ENCODE measurements at regions not wholly inside any gene's neighbourhood (a gene's known extent, or its start where the extent isn't known, plus 50 kb on each side); places are given as distances from the start of the nearest gene placed in this dataset.
"Not testable (repeated sequence)": the region's sequence is repeated elsewhere in the genome, so short reads cannot be mapped to it uniquely, and the experiment has no call there.

DNA sequence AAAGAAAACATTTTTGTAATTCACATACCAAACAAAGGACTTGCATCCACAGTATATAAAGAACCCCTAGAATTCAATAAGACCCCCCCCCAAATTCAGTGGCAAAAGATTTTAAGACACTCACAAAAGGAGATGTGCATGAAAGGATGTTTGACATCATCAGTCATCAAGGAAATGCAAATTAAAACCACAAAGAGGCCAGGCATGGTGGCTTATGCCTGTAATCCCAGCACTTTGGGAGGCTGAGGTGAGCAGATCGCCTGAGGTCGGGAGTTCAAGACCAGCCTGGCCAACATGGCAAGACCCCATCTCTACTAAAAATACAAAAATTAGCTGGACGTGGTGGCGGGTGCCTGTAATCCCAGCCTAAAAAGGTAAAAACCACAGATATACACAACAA, 61.3 kb downstream of the AIPL1 start:
- DNase-seq (ENCODE audit: low spot score), result not testable (repeated sequence)

DNA sequence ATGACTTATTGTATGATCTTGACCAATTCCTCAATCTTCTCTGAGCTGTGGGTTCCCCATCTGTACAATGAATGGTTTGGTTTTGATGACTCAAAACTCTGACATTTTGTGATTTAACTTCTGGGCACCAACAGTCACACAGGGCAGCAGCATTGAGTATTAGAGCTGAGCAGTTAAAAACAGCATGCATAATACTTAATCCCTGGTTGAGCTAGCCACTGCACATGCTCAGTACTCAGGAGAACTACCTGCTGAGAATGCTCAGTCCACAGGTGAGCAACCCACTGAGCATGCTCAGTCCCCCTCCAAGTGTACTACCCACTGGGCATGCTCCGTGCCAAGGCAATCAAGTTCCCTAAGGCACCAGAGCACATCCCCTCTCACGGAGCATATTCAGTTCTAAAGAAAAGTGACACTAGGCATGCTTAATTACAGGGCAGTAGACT, 68.7 kb downstream of the AIPL1 start:
- DNase-seq (ENCODE audit: low spot score), result no peak

DNA sequence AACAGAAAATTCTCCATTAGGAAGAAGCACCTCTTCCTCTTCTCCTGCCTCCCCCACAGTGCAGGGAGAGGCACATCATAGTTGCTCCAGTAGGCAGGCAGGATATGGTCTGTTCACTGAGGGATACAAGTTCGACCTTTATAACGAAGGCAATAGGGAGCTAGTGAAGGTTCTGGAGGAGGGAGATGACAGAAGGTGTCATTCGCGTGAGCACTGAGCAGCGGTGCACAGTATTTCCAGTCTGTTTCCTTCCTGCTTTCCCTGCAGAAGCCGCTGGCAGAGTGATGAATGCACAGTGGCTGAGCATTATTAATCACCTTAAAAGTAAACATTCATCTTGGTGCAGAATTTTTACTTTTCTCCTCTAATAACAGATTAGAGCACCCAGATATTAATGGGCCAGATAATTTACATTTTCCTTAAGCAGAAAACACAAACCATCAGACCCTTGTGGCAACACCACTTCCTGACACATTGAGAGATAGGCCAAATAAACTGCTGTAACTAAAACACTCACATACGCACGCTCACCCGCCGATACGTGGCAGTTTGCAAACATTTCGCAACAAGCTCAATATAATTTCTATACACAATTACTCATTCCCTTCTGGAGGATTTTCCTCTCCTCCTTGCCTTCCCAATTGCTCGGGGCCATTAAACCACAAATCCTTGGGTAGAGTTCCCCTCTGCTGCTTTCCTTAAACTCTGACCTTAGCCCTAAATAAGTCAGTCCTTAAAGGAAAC, 69.5 kb downstream of the AIPL1 start:
- DNase-seq (ENCODE audit: low spot score), result peak; percentile 26

- no peak for DNase-seq (ENCODE audit: low spot score)
Measured at GRCh38 chr17:6361733-6362132, 73.2 kb downstream of the AIPL1 start.

GRCh38 chr17:6358131-6358530, 76.8 kb downstream of the AIPL1 start:
- DNase-seq (ENCODE audit: low spot score), result no peak

- DNase-seq (ENCODE audit: low spot score), result no peak
Measured at GRCh38 chr17:6356562-6356961, 78.4 kb downstream of the AIPL1 start.

DNA sequence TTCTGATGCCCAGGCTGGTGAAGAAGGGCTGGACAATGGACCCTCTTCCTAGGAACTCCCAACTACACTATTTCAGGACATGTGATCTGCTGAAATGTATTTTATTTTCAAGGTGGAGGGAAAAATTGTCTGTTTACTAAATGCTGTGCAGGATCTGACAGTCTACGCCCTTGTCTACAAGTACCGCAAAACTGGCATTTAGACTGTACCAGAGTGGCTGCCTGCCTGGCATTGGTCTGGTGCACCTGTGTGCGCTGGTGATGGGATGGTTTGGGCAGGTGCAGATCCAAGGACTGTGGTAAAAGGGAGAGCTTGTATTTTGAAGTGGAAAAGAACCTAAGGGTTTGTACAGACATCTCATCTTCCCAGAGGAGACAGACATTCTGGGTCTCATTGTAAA, 79.7 kb downstream of the AIPL1 start:
- DNase-seq (ENCODE audit: low spot score), result no peak

DNA sequence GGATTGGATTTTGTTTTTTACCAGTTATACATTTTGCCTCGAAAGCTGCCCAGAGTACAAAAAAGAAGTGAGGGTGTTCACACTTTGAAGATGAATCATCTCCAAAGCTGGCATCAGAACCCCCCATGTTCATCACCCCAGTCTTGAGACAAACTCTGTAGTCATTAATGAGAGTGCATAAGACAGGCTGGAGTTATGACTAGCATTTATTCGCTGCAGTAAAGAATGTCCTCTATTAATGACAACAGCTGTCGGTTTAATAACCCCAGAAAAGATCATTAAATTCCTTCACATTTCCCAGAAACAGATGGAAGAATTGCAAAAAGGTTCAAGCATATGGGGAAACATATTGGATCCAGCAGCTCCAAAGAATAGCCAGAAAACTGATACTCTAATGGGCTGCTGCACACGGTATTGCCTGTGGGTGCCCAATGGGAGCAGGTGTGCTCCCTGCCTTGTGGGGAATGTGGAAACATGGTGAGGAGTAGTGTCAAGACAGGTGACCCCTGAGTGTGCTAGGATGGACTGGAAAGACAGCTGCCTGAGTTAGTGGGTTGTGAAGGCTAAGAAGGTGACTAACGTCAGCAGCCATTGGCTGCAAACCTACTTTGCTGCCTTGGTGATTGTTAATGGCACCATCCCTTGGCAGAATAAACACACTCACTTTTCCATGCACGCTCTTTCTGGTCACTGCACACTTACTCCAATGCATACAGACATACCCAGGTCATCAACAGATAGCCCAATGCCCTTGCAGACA, 81.9 kb downstream of the AIPL1 start:
- peak; percentile 16 for DNase-seq (ENCODE audit: low spot score)

- DNase-seq (ENCODE audit: low spot score), result peak; percentile 62
Measured at GRCh38 chr17:6352016-6352415, 82.9 kb downstream of the AIPL1 start.

- DNase-seq (ENCODE audit: low spot score), result peak; percentile 39
Measured at GRCh38 chr17:6350806-6351205, 84.1 kb downstream of the AIPL1 start.

GRCh38 chr17:6348891-6349290, 86.0 kb downstream of the AIPL1 start:
- peak; percentile 8 for DNase-seq (ENCODE audit: low spot score)

DNA sequence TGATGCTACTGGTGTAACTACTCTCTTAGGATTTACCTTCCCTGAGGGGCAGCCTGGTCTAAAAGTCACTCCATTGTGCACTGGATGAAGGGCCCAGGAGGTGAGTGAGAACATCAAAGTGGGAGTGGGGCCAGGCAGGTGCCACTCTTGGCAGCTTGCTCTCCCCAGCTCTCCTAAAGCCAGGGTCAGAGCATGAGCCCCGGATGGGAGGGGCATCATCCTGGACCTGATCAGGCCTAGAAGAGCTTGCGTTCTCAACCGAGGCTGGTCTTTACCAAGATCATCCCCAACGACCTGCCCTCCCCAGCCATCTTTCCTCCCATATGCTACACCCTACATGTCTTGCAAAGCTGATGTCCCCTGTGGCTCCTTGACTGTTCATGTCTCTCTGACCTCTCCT, 87.1 kb downstream of the AIPL1 start:
- DNase-seq (ENCODE audit: low spot score), result peak; percentile 71

DNA sequence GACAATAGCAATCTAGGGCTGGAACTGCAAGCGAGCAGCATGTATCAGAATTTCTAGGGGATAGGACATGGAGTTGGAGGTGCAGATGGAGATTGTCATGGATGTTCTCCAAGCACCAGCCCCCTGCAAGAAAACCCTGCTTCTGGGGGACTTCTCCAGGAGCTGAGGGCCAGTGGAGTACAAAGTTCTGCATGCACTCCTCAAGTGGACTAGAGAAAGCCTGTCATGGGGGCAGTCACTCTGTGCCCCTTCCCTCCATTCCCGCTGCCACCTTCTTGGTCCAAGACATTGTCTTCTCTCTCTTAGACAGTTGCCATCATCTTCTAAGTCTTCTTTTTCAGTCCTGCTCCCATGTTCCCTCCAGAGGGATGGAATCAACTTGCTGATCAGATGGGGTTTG, 87.9 kb downstream of the AIPL1 start:
- DNase-seq (ENCODE audit: low spot score), result peak; percentile 22

GRCh38 chr17:6346156-6346786, 88.7 kb downstream of the AIPL1 start:
- DNase-seq (ENCODE audit: low spot score), result peak; percentile 35

GRCh38 chr17:6343736-6344135, 91.2 kb downstream of the AIPL1 start:
- DNase-seq (ENCODE audit: low spot score), result peak; percentile 68

DNA sequence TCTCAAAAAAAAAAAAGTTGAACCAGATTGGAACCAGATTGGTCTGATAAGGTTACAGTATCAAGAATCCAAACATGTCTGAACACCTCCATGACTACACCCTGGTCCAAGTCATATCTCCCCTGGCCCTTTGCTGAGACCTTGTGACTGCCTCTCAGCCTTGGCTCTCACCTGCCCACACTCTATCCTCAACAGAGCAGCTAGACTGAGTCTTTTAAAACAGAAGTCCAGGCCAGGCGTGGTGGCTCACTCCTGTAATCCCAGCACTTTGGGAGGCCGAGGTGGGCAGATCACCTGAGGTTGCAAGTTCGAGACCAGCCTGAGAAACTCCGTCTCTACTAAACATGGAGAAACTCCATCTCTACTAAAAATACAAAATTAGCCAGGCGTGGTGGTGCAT, 91.7 kb downstream of the AIPL1 start:
- peak; percentile 28 for DNase-seq (ENCODE audit: low spot score)

DNA sequence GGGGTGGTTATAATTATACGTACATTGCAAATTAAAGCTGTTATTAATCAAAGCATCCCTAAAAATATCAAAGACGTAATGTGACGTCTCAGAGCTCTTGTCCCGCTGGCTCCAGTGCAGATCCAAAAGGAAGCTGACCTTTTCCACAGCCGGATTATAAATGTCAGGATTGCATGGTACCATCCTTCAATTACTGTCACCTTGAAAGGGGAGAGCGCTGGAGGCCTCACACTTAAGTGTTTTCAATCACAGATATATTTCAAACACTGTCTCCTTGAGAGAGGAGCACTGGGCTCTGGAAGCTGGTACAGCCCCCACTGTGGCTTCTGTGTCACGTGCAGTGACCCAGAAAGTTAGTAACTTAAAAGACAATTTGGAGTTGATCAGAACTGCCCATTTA, 94.2 kb downstream of the AIPL1 start:
- no peak for DNase-seq (ENCODE audit: low spot score)

GRCh38 chr17:6334386-6334785, 100.5 kb downstream of the AIPL1 start:
- no peak for DNase-seq (ENCODE audit: low spot score)

DNA sequence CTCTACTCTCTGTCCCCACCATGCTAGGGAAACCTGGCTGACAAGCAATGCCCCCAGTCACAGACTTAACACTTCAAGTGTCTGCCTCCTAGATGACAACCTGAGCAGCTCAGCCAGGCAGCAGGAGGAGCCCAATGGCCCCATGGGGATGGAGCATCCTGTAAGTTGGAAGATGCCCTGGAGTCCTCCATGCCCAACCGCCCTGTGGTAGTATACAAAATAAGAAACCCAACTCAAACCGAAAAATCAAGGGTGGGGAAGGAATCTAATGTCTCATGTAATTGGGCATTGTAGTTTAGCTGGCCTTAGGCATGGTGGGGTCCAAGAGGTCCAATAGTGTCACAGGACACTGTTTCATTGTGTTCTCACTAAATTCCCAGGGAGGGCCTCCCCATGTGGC, 104.0 kb downstream of the AIPL1 start:
- no peak for DNase-seq (ENCODE audit: low spot score)

GRCh38 chr17:6328279-6328678, 106.6 kb downstream of the AIPL1 start:
- DNase-seq (ENCODE audit: low spot score), result no peak

GRCh38 chr17:6327007-6327406, 107.9 kb downstream of the AIPL1 start:
- no peak for DNase-seq (ENCODE audit: low spot score)

GRCh38 chr17:6326483-6326882, 108.4 kb downstream of the AIPL1 start:
- no peak for DNase-seq (ENCODE audit: low spot score)

Data from mesenteric fat pad (tissue), 1 donor.